Thyroid gland (tissue), 4 donors: ENCODE measurements at regions not wholly inside any gene's neighbourhood (a gene's known extent, or its start where the extent isn't known, plus 50 kb on each side); places are given as distances from the start of the nearest gene placed in this dataset.

Experiments used
- DNase-seq, 2 donors: peaks; one replicate each; pipeline ENCODE4 v3.0.0-alpha.2; 2019
- H3K27ac ChIP-seq, 3 donors: fragments of 200-600 bp; sonication (generic); 1 replicate in 2 of 3; 2 replicates in 1 of 3; pipeline ENCODE4 v1.5.1; 2016 to 2019; ENCODE audit warnings: mild to moderate bottlenecking in 1 of 3, moderate library complexity in 1 of 3
- H3K27me3 ChIP-seq: fragments of 200-600 bp; sonication (generic); one replicate; pipeline ENCODE4 v1.5.1; 2019
- H3K36me3 ChIP-seq, 2 donors: fragments of 200-600 bp; sonication (generic); one replicate each; pipeline ENCODE4 v1.5.1; 2016 to 2019
- H3K4me1 ChIP-seq, 2 donors: fragments of 200-600 bp; sonication (generic); one replicate each; pipeline ENCODE4 v1.5.1; 2017 to 2019
- H3K4me3 ChIP-seq, 3 donors: fragments of 200-600 bp; sonication (generic); replicated peaks in 1 of 3; 1 replicate in 2 of 3; 2 replicates in 1 of 3; pipeline ENCODE4 v1.5.1; 2016; ENCODE audit warnings: mild to moderate bottlenecking in 1 of 3
- H3K9me3 ChIP-seq: fragments of 200-600 bp; sonication (generic); one replicate; pipeline ENCODE4 v1.5.1; 2017
- CTCF ChIP-seq, 6 experiments: fragments of 200-600 bp in 3 of 6; fragments of 450-650 bp in 3 of 6; sonication (generic) in 3 of 6; IDR thresholded peaks; one replicate each; pipeline ENCODE4 v1.5.1; 2016 to 2019; ENCODE audit warnings: antibody characterized with exemption in 6 of 6, mild to moderate bottlenecking in 2 of 6, inconsistent platforms in 1 of 6, moderate library complexity in 1 of 6
- POLR2A ChIP-seq, 2 donors: fragments of 450-650 bp; IDR thresholded peaks; one replicate each; pipeline ENCODE4 v1.6.1; 2017; ENCODE audit warnings: antibody characterized with exemption in 2 of 2, mild to moderate bottlenecking in 2 of 2, moderate library complexity in 1 of 2
- WGBS, 2 donors: methylation state at CpG; one replicate each; pipeline ENCODE4 v1.1.5; 2017; 5-methylcytosine and 5-hydroxymethylcytosine counted together
- intact Hi-C: fragments of 100-400 bp; cut with DNase I; formaldehyde crosslinking; loops from one replicate; pipeline ENCODE4 v1.15.1; 2023

GRCh38 chr11:81222491-81222890, 1511.2 kb downstream of the FAM181B start:
- no peak for TF ChIP-seq CTCF (IDR thresholded peaks at IDR 0.05)
- no peak for TF ChIP-seq POLR2A (IDR thresholded peaks at IDR 0.05)
- Histone ChIP-seq H3K27me3 (no peaks in the 10 kb centered on the region), H3K36me3 (no peaks in the 10 kb centered on the region), H3K4me3 (no peak overlapping the region), H3K9me3 (no peaks in the 10 kb centered on the region), H3K4me1 (no peaks in the 10 kb centered on the region), H3K27ac (no peak overlapping the region)
- intact Hi-C loops: no loop called here
- WGBS, 2 donors: 44 to 89% methylated on average over 1 to 3 of the region's 3 CpGs
- DNase-seq: no peak

GRCh38 chr11:81220146-81220895, 1513.3 kb downstream of the FAM181B start:
- intact Hi-C loops: no loop called here

GRCh38 chr11:81219661-81220060, 1514.0 kb downstream of the FAM181B start:
- DNase-seq: no peak
- no peaks in the 10 kb centered on the region for H3K9me3 ChIP-seq
- no peaks in the 10 kb centered on the region for H3K27me3 ChIP-seq
- no peak overlapping the region for H3K27ac ChIP-seq
- 73 to 74% methylated on average over 1 of the region's 1 CpG for WGBS, 2 donors
- H3K4me3 ChIP-seq: no peak overlapping the region
- H3K4me1 ChIP-seq: no peaks in the 10 kb centered on the region
- intact Hi-C loops: no loop called here
- H3K36me3 ChIP-seq: no peaks in the 10 kb centered on the region
- TF ChIP-seq CTCF (IDR thresholded peaks at IDR 0.05) (no peak), POLR2A (IDR thresholded peaks at IDR 0.05) (no peak)

More at GRCh38 chr11:81220146-81220895, 1513.3 kb downstream of the FAM181B start:
- no peaks in the 10 kb centered on the region for H3K9me3 ChIP-seq
- DNase-seq: no peak
- H3K27me3 ChIP-seq: no peaks in the 10 kb centered on the region
- WGBS, 2 donors: 77 to 79% methylated on average over 9 of the region's 9 CpGs
- H3K27ac ChIP-seq: no peak overlapping the region
- TF ChIP-seq POLR2A (IDR thresholded peaks at IDR 0.05) (no peak), CTCF (IDR thresholded peaks at IDR 0.05) (no peak)
- H3K4me1 ChIP-seq: no peaks in the 10 kb centered on the region
- H3K4me3 ChIP-seq: no peak overlapping the region
- no peaks in the 10 kb centered on the region for H3K36me3 ChIP-seq

GRCh38 chr11:81218440-81218839, 1515.2 kb downstream of the FAM181B start:
- Histone ChIP-seq H3K27ac (no peak overlapping the region), H3K4me1 (no peaks in the 10 kb centered on the region), H3K4me3 (no peak overlapping the region), H3K36me3 (no peaks in the 10 kb centered on the region), H3K27me3 (no peaks in the 10 kb centered on the region), H3K9me3 (no peaks in the 10 kb centered on the region)
- TF ChIP-seq POLR2A (IDR thresholded peaks at IDR 0.05): no peak
- no peak for TF ChIP-seq CTCF (IDR thresholded peaks at IDR 0.05)
- DNase-seq: no peak
- intact Hi-C loops: no loop called here
- 71 to 74% methylated on average over 4 of the region's 4 CpGs for WGBS, 2 donors

- Histone ChIP-seq H3K36me3 (no peaks in the 10 kb centered on the region), H3K27me3 (no peaks in the 10 kb centered on the region), H3K27ac (no peak overlapping the region), H3K4me1 (no peaks in the 10 kb centered on the region), H3K4me3 (no peak overlapping the region), H3K9me3 (no peaks in the 10 kb centered on the region)
- no peak for DNase-seq
- intact Hi-C loops: no loop called here
- 81 to 86% methylated on average over 4 of the region's 4 CpGs for WGBS, 2 donors
- TF ChIP-seq POLR2A (IDR thresholded peaks at IDR 0.05) (no peak), CTCF (IDR thresholded peaks at IDR 0.05) (no peak)
These were observed 1522.6 kb downstream of the FAM181B start for GRCh38 chr11:81211050-81211449.
